Bone marrow (tissue), 2 donors: ENCODE measurements at regions not wholly inside any gene's neighbourhood (a gene's known extent, or its start where the extent isn't known, plus 50 kb on each side); places are given as distances from the start of the nearest gene placed in this dataset.

Experiments used
- DNase-seq, 2 donors: peaks; one replicate each; lab custom pipeline; 2025; lab: John Stamatoyannopoulos, UW

GRCh38 chr5:30846171-30846570, 347.3 kb upstream of the CDH6 start:
- DNase-seq = no peak

GRCh38 chr5:30845194-30845593, 348.3 kb upstream of the CDH6 start:
- DNase-seq = no peak

GRCh38 chr5:30843541-30843940, 349.9 kb upstream of the CDH6 start:
- no peak for DNase-seq

- DNase-seq = no peak
Observed at GRCh38 chr5:30839956-30840355, 353.5 kb upstream of the CDH6 start.

GRCh38 chr5:30838936-30839496, 354.5 kb upstream of the CDH6 start:
- DNase-seq = no peak

DNA sequence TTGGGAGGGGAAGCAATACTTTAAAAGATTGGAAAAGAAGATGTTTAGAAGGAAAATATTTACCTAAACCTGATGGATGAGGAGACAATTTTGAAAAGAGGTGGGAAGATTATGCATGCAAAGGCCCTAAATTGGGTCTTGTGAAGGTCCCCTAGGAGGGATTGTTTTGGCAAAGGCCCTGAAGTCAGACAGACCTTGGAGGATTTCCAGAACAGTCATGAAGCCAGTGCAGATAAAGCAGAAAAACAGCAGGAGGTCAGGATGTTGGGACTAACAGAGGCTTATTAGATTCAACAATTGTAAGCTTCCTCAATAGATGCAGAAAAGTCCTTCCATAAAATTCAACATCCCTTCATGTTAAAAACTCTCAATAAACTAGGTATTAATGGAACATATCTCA, 361.0 kb upstream of the CDH6 start:
- no peak for DNase-seq

GRCh38 chr5:30831605-30832004, 361.9 kb upstream of the CDH6 start:
- DNase-seq = no peak

DNA sequence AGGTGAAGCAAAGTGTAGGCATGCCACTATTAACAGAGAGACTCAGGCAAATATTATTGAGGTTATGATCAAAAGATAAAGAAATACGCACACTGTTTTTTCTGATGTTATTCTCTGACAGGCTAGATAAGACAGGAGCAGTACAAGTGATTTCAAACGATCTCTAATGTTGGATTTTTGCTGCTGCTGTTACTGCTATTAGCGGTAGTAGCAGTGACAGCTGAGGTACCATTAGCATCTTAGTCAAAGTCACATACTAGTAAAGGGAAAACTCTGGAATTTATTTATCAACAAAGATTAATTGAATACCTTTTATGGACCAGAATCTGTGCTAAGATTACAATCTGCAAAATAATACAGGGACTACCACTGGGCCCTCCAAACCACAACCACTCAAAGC, 362.4 kb upstream of the CDH6 start:
- no peak for DNase-seq

DNA sequence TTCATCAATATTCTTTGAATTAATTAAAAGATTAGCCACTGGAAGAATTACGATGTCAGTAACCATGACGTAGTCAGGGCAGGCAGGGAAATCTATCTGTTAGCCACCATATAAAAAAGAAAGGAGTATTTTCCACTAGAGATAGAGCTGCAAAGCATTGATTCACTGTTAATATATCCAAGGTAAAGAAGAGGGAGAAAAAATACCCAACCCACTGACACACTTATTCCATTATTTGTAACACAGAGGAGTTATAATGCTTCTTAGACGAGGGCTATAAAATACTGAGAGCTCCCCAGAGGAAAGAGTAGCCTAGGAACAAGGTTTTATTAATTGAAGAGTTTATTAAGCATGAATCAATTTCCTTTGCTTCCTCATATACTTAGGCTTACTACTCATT, 382.2 kb upstream of the CDH6 start:
- DNase-seq = no peak

DNA sequence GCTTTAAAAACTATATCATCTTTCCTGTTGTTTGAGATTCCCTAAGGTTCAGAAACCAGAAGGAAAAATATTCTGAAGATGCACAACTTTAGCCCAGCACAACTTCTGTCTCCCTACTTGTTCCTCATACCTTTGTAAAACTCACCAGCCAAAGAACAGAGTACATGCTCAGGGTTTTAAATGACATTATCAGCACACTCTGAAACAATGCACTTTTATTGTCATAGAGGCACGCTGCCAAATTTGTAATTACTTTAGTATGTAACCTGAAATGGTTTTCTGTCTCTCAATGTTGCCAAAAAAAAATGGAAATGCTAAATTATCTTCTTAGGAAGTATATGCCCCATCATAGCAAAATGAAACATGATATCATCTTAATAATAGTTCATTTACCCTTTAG, 383.6 kb upstream of the CDH6 start:
- DNase-seq = no peak

DNA sequence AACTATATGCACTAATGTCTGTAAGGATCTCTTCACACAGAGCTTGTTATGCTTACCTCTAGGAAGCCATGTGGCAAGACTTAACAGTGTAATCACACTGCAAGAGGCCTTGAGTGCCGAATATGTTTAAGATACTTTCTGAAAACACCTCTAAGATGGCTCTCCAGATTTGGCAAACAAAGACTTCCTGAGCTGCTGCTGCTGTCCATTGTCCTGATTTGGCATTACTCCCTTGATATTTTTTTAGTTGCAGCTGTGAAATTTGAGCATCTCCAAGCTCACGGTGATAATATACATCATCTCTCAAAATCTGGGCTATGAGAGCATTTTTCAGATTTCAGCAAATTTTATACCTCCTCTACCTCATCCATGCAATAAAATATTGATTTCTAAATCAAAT, 384.5 kb upstream of the CDH6 start:
- no peak for DNase-seq

GRCh38 chr5:30804739-30805505, 388.6 kb upstream of the CDH6 start:
- DNase-seq = no peak

GRCh38 chr5:30802961-30803705, 390.4 kb upstream of the CDH6 start:
- DNase-seq = no peak

DNA sequence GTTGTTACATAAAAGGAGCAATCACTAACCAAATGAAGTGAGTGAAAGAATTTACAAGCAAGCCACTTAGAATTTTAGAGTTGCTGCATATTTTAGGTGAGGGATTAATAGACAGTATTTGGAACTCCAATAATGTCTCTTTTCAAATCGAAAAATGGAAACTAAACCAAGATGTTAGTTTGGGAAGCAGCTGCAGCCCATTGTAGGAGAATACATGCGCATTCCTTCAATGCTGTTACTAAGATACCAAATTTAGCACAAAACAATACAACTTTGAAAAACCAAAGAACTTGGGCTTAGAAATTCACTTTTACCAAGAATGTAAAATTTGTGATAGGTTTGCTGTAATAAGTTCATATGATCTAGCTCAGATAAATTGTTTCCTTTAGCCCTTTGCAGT, 411.8 kb upstream of the CDH6 start:
- DNase-seq = no peak

- DNase-seq = no peak
Observed at GRCh38 chr5:30768056-30768690, 425.3 kb upstream of the CDH6 start.

DNA sequence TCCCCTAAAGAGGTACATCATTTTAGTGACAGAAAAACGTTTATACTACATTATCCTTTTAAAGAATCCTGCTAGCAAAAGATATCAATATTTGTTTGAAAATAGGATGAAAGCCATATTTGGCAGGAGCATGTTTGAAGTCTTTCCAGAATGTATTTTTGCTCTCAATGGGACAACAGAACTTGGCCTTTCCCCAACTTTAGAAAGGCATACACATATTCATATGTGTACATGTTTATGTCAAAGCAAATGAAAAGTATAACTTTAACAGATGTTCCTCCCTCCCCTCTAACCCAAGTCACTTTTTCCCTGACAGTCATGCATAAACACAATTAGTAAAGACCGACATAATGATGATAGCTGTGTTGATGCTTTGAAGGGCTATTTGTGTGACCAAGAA, 427.8 kb upstream of the CDH6 start:
- no peak for DNase-seq

GRCh38 chr5:30765227-30765626, 428.3 kb upstream of the CDH6 start:
- no peak for DNase-seq

- no peak for DNase-seq
Observed at GRCh38 chr5:30764704-30765103, 428.8 kb upstream of the CDH6 start.

- DNase-seq = no peak
Observed at GRCh38 chr5:30759731-30760130, 433.8 kb upstream of the CDH6 start.

- no peak for DNase-seq
Observed at GRCh38 chr5:30752015-30752414, 441.5 kb upstream of the CDH6 start.

- DNase-seq = no peak
Observed at GRCh38 chr5:30749971-30750370, 443.5 kb upstream of the CDH6 start.

GRCh38 chr5:30747412-30747811, 446.1 kb upstream of the CDH6 start:
- no peak for DNase-seq

- DNase-seq = no peak
Observed at GRCh38 chr5:30736669-30737068, 456.8 kb upstream of the CDH6 start.
